ENCODE measurements at regions not wholly inside any gene's neighbourhood (a gene's known extent, or its start where the extent isn't known, plus 50 kb on each side); places are given as distances from the start of the nearest gene placed in this dataset.
"Not testable (repeated sequence)": the region's sequence is repeated elsewhere in the genome, so short reads cannot be mapped to it uniquely, and the experiment has no call there.

DNA sequence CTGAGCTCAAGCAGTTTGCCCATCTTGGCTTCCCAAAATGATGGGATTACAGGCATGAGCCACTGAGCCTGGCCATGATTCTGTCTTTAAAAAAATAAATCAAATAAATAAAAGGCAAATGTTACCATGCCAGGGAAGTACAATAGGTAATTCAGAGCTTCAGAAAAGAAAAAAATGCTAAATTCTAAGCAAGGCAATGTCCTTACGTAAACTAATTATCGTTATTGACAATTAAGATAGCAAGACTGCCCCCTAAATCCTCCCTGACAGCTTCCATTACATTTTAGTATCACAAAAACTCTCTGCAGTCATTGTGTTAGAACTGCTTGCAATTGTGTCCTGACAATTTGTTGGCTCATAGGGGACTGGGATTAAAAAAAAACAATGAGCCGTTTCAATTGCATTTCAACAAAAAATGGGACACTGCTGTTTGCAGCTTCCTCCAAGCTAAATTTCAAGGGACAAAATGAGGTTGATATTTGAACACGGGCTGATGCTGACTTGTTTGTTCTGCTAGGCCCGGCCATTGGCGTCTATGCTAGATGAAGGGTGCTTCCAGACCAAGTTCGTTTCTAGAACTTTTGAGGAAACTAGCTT is 88.9 kb downstream of the MOGAT1 start:
- no peak for DNase-seq
- H3K4me1 ChIP-seq: no peaks in the 10 kb centered on the region
- intact Hi-C loops (cut with DNase I; ENCODE audit: low total_unique reads): no loop called here
- TF ChIP-seq POLR2AphosphoS5 (IDR thresholded peaks at IDR 0.05) (no peak), EP300 (IDR thresholded peaks at IDR 0.05; ENCODE audit: low read depth) (no peak), POLR2A (IDR thresholded peaks at IDR 0.05) (no peak), CTCF (IDR thresholded peaks at IDR 0.05) (no peak)
- H3K27me3 ChIP-seq: no peaks in the 10 kb centered on the region
- WGBS, 2 donors (ENCODE audit: low coverage in 1 of 2): 88% methylated on average over 7 of the region's 7 CpGs
- H3K9me3 ChIP-seq: no peaks in the 10 kb centered on the region
- H3K27ac ChIP-seq: no peak overlapping the region
- no peaks in the 10 kb centered on the region for H3K36me3 ChIP-seq
- in situ Hi-C loops (cut with MboI; ENCODE audit: low pct_ligation_motif_present in 1 of 4, low pct_unique_long_range_greater_than_20kb in 1 of 4, low sequenced_read_pairs in 3 of 4): no loop called here
- H3K4me3 ChIP-seq: no peak overlapping the region

DNA sequence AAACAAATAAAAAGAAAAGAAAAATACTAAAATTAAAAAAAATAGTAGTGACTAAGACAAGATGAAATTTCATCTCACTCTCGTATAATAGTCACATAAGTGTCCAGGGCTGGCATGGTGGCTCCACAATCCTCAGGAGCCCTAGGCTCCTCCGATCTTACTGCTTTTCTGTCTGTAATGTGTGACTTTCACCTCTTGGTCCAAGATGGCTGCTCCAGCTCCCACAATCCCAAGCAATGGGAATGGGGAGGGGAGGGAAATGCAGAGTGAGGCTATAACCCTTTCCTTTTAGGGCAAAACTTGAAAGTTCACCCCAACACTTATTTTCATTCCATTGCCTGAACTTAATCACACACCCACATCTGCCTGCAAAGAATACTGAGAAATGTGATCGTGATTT is 90.4 kb downstream of the MOGAT1 start:
- H3K27ac ChIP-seq: no peak overlapping the region
- no peaks in the 10 kb centered on the region for H3K9me3 ChIP-seq
- H3K4me1 ChIP-seq: no peaks in the 10 kb centered on the region
- intact Hi-C loops (cut with DNase I; ENCODE audit: low total_unique reads) (no loop called here), in situ Hi-C loops (cut with MboI; ENCODE audit: low pct_ligation_motif_present in 1 of 4, low pct_unique_long_range_greater_than_20kb in 1 of 4, low sequenced_read_pairs in 3 of 4) (no loop called here)
- H3K36me3 ChIP-seq: no peaks in the 10 kb centered on the region
- H3K27me3 ChIP-seq: no peaks in the 10 kb centered on the region
- no peak overlapping the region for H3K4me3 ChIP-seq
- 90 to 93% methylated on average over 3 of the region's 3 CpGs for WGBS, 2 donors (ENCODE audit: low coverage in 1 of 2)
- TF ChIP-seq POLR2AphosphoS5 (IDR thresholded peaks at IDR 0.05) (no peak), POLR2A (IDR thresholded peaks at IDR 0.05) (no peak), EP300 (IDR thresholded peaks at IDR 0.05; ENCODE audit: low read depth) (no peak), CTCF (IDR thresholded peaks at IDR 0.05) (no peak)
- DNase-seq: no peak

- TF ChIP-seq EP300 (IDR thresholded peaks at IDR 0.05; ENCODE audit: low read depth) (no peak), POLR2A (IDR thresholded peaks at IDR 0.05) (no peak), CTCF (IDR thresholded peaks at IDR 0.05) (no peak), POLR2AphosphoS5 (IDR thresholded peaks at IDR 0.05) (no peak)
- no peaks in the 10 kb centered on the region for H3K4me1 ChIP-seq
- no peak for DNase-seq
- H3K9me3 ChIP-seq: no peaks in the 10 kb centered on the region
- H3K27ac ChIP-seq: no peak overlapping the region
- H3K27me3 ChIP-seq: no peaks in the 10 kb centered on the region
- in situ Hi-C loops (cut with MboI; ENCODE audit: low pct_ligation_motif_present in 1 of 4, low pct_unique_long_range_greater_than_20kb in 1 of 4, low sequenced_read_pairs in 3 of 4): no loop called here
- H3K36me3 ChIP-seq: no peaks in the 10 kb centered on the region
- intact Hi-C loops (cut with DNase I; ENCODE audit: low total_unique reads): no loop called here
- no peak overlapping the region for H3K4me3 ChIP-seq
- WGBS, 2 donors (ENCODE audit: low coverage in 1 of 2): 63 to 66% methylated on average over 2 of the region's 2 CpGs
Observed at GRCh38 chr2:222762342-222762741, 90.9 kb downstream of the MOGAT1 start.

- in situ Hi-C loops (cut with MboI; ENCODE audit: low pct_ligation_motif_present in 1 of 4, low pct_unique_long_range_greater_than_20kb in 1 of 4, low sequenced_read_pairs in 3 of 4); H3K4me1 ChIP-seq; H3K27me3 ChIP-seq; intact Hi-C loops (cut with DNase I; ENCODE audit: low total_unique reads); H3K4me3 ChIP-seq; H3K27ac ChIP-seq; DNase-seq; H3K9me3 ChIP-seq; H3K36me3 ChIP-seq: not testable (repeated sequence)
- 80 to 82% methylated on average over 3 to 5 of the region's 5 CpGs for WGBS, 2 donors (ENCODE audit: low coverage in 1 of 2)
Observed at GRCh38 chr2:222765883-222766282, 94.4 kb downstream of the MOGAT1 start.

- H3K36me3 ChIP-seq; DNase-seq; in situ Hi-C loops (cut with MboI; ENCODE audit: low pct_ligation_motif_present in 1 of 4, low pct_unique_long_range_greater_than_20kb in 1 of 4, low sequenced_read_pairs in 3 of 4); H3K4me1 ChIP-seq; H3K9me3 ChIP-seq; H3K27me3 ChIP-seq; H3K4me3 ChIP-seq; H3K27ac ChIP-seq; intact Hi-C loops (cut with DNase I; ENCODE audit: low total_unique reads): not testable (repeated sequence)
- 86 to 96% methylated on average over 5 to 6 of the region's 6 CpGs for WGBS, 2 donors (ENCODE audit: low coverage in 1 of 2)
Observed at GRCh38 chr2:222768019-222768418, 92.8 kb upstream of the ACSL3 start.
